OCI-LY3 (cell line): ENCODE measurements at regions not wholly inside any gene's neighbourhood (a gene's known extent, or its start where the extent isn't known, plus 50 kb on each side); places are given as distances from the start of the nearest gene placed in this dataset.

Experiments used
- H2AFZ ChIP-seq: fragments of 200-600, 300-600 bp; shearing (Covaris generic); 2 replicates; pipeline ENCODE4 v1.6.0; 2014; ENCODE audit warnings: antibody characterized with exemption, low read depth, low read length
- H3K27ac ChIP-seq: fragments of 200-600, 300-600 bp; sonication (generic); 2 replicates; pipeline ENCODE4 v1.5.1; 2014; ENCODE audit warnings: mild to moderate bottlenecking, low read length, moderate library complexity, mixed read lengths
- H3K27me3 ChIP-seq: fragments of 200-600, 300-600 bp; sonication (generic); 2 replicates; pipeline ENCODE4 v1.6.1; 2014; ENCODE audit warnings: low read depth, low read length, mixed read lengths
- H3K36me3 ChIP-seq: fragments of 200-600, 300-600 bp; sonication (generic); replicated peaks from 2 replicates; pipeline ENCODE3; 2014; ENCODE audit warnings: low read depth, low read length, mixed read lengths
- H3K4me1 ChIP-seq: fragments of 300-600, 200-600 bp; sonication (generic); 2 replicates; pipeline ENCODE4 v1.6.1; 2014; ENCODE audit warnings: low read length, mixed read lengths
- H3K4me2 ChIP-seq: fragments of 200-600, 300-600 bp; sonication (generic); 2 replicates; pipeline ENCODE4 v1.6.1; 2014; ENCODE audit warnings: low read length, mixed read lengths
- H3K4me3 ChIP-seq: fragments of 300-600, 200-600 bp; sonication (generic); 2 replicates; pipeline ENCODE4 v1.5.1; 2014; ENCODE audit warnings: antibody characterized with exemption, mild to moderate bottlenecking, low read length, moderate library complexity
- H3K79me2 ChIP-seq: fragments of 300-600, 200-600 bp; shearing (Covaris generic); 2 replicates; pipeline ENCODE4 v1.6.1; 2014; ENCODE audit warnings: mild to moderate bottlenecking, low read length, mixed read lengths
- H3K9ac ChIP-seq: fragments of 300-600, 200-600 bp; shearing (Covaris generic); 2 replicates; pipeline ENCODE4 v1.6.0; 2014; ENCODE audit warnings: mild to moderate bottlenecking, low read length, moderate library complexity
- H3K9me3 ChIP-seq: fragments of 200-600, 300-600 bp; shearing (Covaris generic); 2 replicates; pipeline ENCODE4 v1.6.1; 2014; ENCODE audit warnings: low read length, mixed read lengths; ENCODE audit not compliant: insufficient read depth
- H4K20me1 ChIP-seq: fragments of 200-600, 300-600 bp; sonication (generic); 2 replicates; pipeline ENCODE4 v1.6.1; 2016; ENCODE audit warnings: low read length, mixed read lengths; ENCODE audit not compliant: insufficient read depth
- CTCF ChIP-seq: fragments of 200-600, 300-600 bp; sonication (generic); IDR thresholded peaks from 2 replicates; pipeline ENCODE4 v1.5.1; 2014; ENCODE audit warnings: antibody characterized with exemption, low read length, low read depth
- EZH2phosphoT487 ChIP-seq: fragments of 200-600 bp; shearing (Covaris generic); IDR thresholded peaks from 2 replicates; pipeline ENCODE4 v1.6.1; 2018; ENCODE audit warnings: antibody characterized with exemption, mixed run types, low read depth

- Histone ChIP-seq H3K79me2 (no peaks in the 10 kb centered on the region), H3K9ac (no peak overlapping the region), H3K9me3 (no peaks in the 10 kb centered on the region; the same call in 1 of the 2 replicates), H2AFZ (no peak overlapping the region), H3K4me1 (no peaks in the 10 kb centered on the region), H3K27me3 (peaks cover 6% of the 10 kb centered on the region; the same call in 1 of the 2 replicates), H3K36me3 (no peaks in the 10 kb centered on the region), H4K20me1 (no peaks in the 10 kb centered on the region), H3K4me3 (no peak overlapping the region), H3K4me2 (no peak overlapping the region), H3K27ac (no peak overlapping the region)
- no peak for TF ChIP-seq CTCF
- no peak for TF ChIP-seq EZH2phosphoT487
Observed at GRCh38 chr2:7950035-7950612, 731.7 kb upstream of the ID2 start.

DNA sequence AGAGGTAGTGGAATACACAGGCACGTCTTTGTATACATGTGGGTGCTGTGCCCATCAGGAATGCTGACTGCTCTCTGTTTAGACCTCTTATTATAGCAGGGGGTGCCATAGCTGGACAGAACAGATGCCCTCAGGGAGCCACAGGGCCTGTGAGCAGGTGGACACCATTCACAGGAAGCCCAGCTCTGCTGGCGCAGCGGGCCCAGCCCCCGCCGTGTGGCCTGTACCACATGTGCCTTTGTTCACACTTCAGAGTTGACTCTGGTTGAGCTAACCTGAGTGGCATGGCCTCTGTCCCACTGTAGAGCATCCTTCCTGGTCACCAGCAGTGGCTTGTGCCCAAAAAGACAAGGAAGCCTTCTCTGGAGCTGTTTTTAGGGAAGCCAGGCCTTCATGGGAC lies 730.9 kb upstream of the ID2 start:
- Histone ChIP-seq H3K4me1 (no peaks in the 10 kb centered on the region), H4K20me1 (no peaks in the 10 kb centered on the region), H3K9ac (no peak overlapping the region), H3K27ac (no peak overlapping the region), H3K27me3 (peaks cover 6% of the 10 kb centered on the region; the same call in 1 of the 2 replicates), H3K79me2 (no peaks in the 10 kb centered on the region), H3K36me3 (no peaks in the 10 kb centered on the region), H3K9me3 (no peaks in the 10 kb centered on the region; the same call in 1 of the 2 replicates), H3K4me3 (no peak overlapping the region), H2AFZ (no peak overlapping the region), H3K4me2 (no peak overlapping the region)
- TF ChIP-seq CTCF (no peak), EZH2phosphoT487 (no peak)

GRCh38 chr2:7951490-7951889 lies 730.4 kb upstream of the ID2 start:
- TF ChIP-seq EZH2phosphoT487 (no peak), CTCF (no peak)
- H3K9ac ChIP-seq, result no peak overlapping the region
- no peaks in the 10 kb centered on the region for H4K20me1 ChIP-seq
- no peaks in the 10 kb centered on the region for H3K4me1 ChIP-seq
- H3K4me3 ChIP-seq, result no peak overlapping the region
- H3K9me3 ChIP-seq, result no peaks in the 10 kb centered on the region; the same call in 1 of the 2 replicates
- H3K27ac ChIP-seq, result no peak overlapping the region
- no peaks in the 10 kb centered on the region for H3K36me3 ChIP-seq
- no peak overlapping the region for H2AFZ ChIP-seq
- H3K79me2 ChIP-seq, result no peaks in the 10 kb centered on the region
- H3K27me3 ChIP-seq, result peaks cover 6% of the 10 kb centered on the region; the same call in 1 of the 2 replicates
- H3K4me2 ChIP-seq, result no peak overlapping the region

- H4K20me1 ChIP-seq, result no peaks in the 10 kb centered on the region
- no peaks in the 10 kb centered on the region for H3K79me2 ChIP-seq
- no peak overlapping the region for H2AFZ ChIP-seq
- H3K9me3 ChIP-seq, result no peaks in the 10 kb centered on the region
- H3K4me3 ChIP-seq, result no peak overlapping the region
- no peaks in the 10 kb centered on the region for H3K36me3 ChIP-seq
- H3K9ac ChIP-seq, result no peak overlapping the region
- H3K27me3 ChIP-seq, result peaks cover 6% of the 10 kb centered on the region; the same call in 1 of the 2 replicates
- TF ChIP-seq EZH2phosphoT487 (no peak), CTCF (no peak)
- no peak overlapping the region for H3K4me2 ChIP-seq
- no peaks in the 10 kb centered on the region for H3K4me1 ChIP-seq
- no peak overlapping the region for H3K27ac ChIP-seq
Observed at GRCh38 chr2:7952046-7952745, 729.7 kb upstream of the ID2 start.
